T47D (cell line): ENCODE measurements at regions not wholly inside any gene's neighbourhood (a gene's known extent, or its start where the extent isn't known, plus 50 kb on each side); places are given as distances from the start of the nearest gene placed in this dataset.
A peak's percentile ranks its signal among the peaks of the same experiment; 100 is the strongest.

Experiments
- DNase-seq, 2 experiments: peaks; one replicate each; pipeline versions ENCODE4 v3.0.0 to v3.0.0-alpha.2; 2011 to 2012; ENCODE audit warnings: low read depth in 1 of 2, low spot score in 1 of 2
- JUND ChIP-seq: IDR thresholded peaks from 2 replicates; pipeline ENCODE4 v1.6.1; 2012; ENCODE audit warnings: low read depth
- in situ Hi-C: cut with HindIII; loops from 2 replicates; pipeline ENCODE4 v1.10.0; 2016; ENCODE audit warnings: low sequenced_read_pairs, low pct_unique_long_range_greater_than_20kb

GRCh38 chr2:65818873-65819451 lies 386.6 kb upstream of the SPRED2 start:
- no peak for DNase-seq
- in situ Hi-C loops, result no loop called here
- TF ChIP-seq JUND, result no peak

- no peak for DNase-seq
- TF ChIP-seq JUND, result no peak
- in situ Hi-C loops, result no loop called here
Measured at GRCh38 chr2:65813631-65814173, 381.3 kb upstream of the SPRED2 start.

GRCh38 chr2:65812887-65813286 lies 380.5 kb upstream of the SPRED2 start:
- DNase-seq, result no peak
- TF ChIP-seq JUND, result no peak
- in situ Hi-C loops, result no loop called here

- TF ChIP-seq JUND, result no peak
Measured at GRCh38 chr2:65807942-65808341, 375.5 kb upstream of the SPRED2 start.

GRCh38 chr2:65804777-65805176 lies 372.4 kb upstream of the SPRED2 start:
- in situ Hi-C loops, result no loop called here
- TF ChIP-seq JUND, result no peak
- no peak for DNase-seq

More at GRCh38 chr2:65807942-65808341, 375.5 kb upstream of the SPRED2 start:
- in situ Hi-C loops, result no loop called here
- no peak for DNase-seq

GRCh38 chr2:65802298-65802942 lies 370.0 kb upstream of the SPRED2 start:
- no peak for DNase-seq
- TF ChIP-seq JUND, result no peak
- in situ Hi-C loops, result no loop called here

GRCh38 chr2:65800998-65801397 lies 368.6 kb upstream of the SPRED2 start:
- DNase-seq, result peak in 1 of 2 experiments; percentile 50
- no peak for TF ChIP-seq JUND
- in situ Hi-C loops, result no loop called here

- no peak for DNase-seq
- in situ Hi-C loops, result no loop called here
- TF ChIP-seq JUND, result no peak
Measured at GRCh38 chr2:65799141-65799854, 366.9 kb upstream of the SPRED2 start.

GRCh38 chr2:65798641-65799040 lies 366.2 kb upstream of the SPRED2 start:
- no peak for DNase-seq
- in situ Hi-C loops, result no loop called here
- no peak for TF ChIP-seq JUND

- TF ChIP-seq JUND, result no peak
- no peak for DNase-seq
- in situ Hi-C loops, result no loop called here
Measured at GRCh38 chr2:65794994-65795393, 362.6 kb upstream of the SPRED2 start.

- TF ChIP-seq JUND, result no peak
- no peak for DNase-seq
- in situ Hi-C loops, result no loop called here
Measured at GRCh38 chr2:65791404-65791975, 359.1 kb upstream of the SPRED2 start.

- in situ Hi-C loops, result no loop called here
- no peak for TF ChIP-seq JUND
- no peak for DNase-seq
Measured at GRCh38 chr2:65790676-65790935, 358.2 kb upstream of the SPRED2 start.
